Osteocyte (in vitro differentiated cells): ENCODE measurements at regions not wholly inside any gene's neighbourhood (a gene's known extent, or its start where the extent isn't known, plus 50 kb on each side); places are given as distances from the start of the nearest gene placed in this dataset.

Experiments
- DNase-seq: peaks from one replicate; pipeline ENCODE4 v3.0.0; 2021; ENCODE audit warnings: mixed read lengths; ENCODE audit not compliant: unreplicated experiment; ENCODE audit errors: extremely low spot score
- H3K27ac Mint-ChIP-seq: one replicate; pipeline ENCODE4 v1.8.0; 2021; ENCODE audit warnings: mild to moderate bottlenecking, mixed read lengths; ENCODE audit not compliant: unreplicated experiment
- H3K27me3 Mint-ChIP-seq: one replicate; pipeline ENCODE4 v1.8.0; 2021; ENCODE audit warnings: mixed read lengths; ENCODE audit not compliant: unreplicated experiment
- H3K36me3 Mint-ChIP-seq: one replicate; pipeline ENCODE4 v1.8.0; 2021; ENCODE audit warnings: mixed read lengths; ENCODE audit not compliant: unreplicated experiment
- H3K4me1 Mint-ChIP-seq: one replicate; pipeline ENCODE4 v1.8.0; 2021; ENCODE audit warnings: mixed read lengths; ENCODE audit not compliant: unreplicated experiment
- H3K4me3 Mint-ChIP-seq: one replicate; pipeline ENCODE4 v1.8.0; 2021; ENCODE audit warnings: mild to moderate bottlenecking, moderate library complexity, mixed read lengths; ENCODE audit not compliant: unreplicated experiment
- H3K9me3 Mint-ChIP-seq: one replicate; pipeline ENCODE4 v1.8.0; 2021; ENCODE audit warnings: mixed read lengths; ENCODE audit not compliant: unreplicated experiment
- TF ChIP-seq, protein P1 (sequence below): fragments of 200-600 bp; sonication (generic); IDR thresholded peaks from 2 replicates; pipeline ENCODE4 v1.5.0; 2021; ENCODE audit warnings: antibody characterized with exemption, mild to moderate bottlenecking, moderate library complexity

DNA sequence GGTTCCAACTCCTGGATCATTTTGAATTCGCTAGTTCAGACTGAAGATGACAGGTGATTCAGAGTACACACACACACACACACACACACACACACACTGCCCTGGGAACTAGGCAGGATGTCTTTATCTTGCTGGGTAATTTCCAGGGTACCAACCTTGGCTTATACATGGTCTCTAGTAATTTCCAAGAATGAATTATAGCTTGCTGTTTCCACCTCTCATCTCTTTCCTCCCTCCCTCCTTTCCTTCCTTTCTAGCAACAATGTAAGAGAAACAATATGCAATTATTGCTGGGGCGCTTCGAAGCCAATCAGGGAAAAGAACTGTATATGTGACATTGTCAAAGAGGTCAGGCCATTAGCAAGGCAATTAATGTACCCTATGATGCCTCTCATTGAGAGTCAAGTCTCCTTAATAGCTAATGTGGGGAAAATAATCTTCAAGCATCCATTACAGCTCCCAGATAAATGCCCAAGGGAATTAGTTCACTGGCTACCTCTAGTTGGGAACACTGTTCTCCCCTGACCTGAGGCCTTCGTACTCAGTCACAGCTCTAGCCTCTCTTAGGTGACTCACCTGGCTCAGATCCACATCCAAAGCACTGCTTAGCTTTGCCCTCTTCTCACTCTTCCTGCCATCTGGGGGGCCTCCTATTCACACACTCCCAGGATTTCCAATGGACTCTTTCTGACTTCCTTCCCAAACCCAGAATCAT lies 311.5 kb downstream of the PPP1R2C start:
- H3K27ac Mint-ChIP-seq, result no peak overlapping the region
- H3K27me3 Mint-ChIP-seq, result no peaks in the 10 kb centered on the region
- TF ChIP-seq, protein P1, sequence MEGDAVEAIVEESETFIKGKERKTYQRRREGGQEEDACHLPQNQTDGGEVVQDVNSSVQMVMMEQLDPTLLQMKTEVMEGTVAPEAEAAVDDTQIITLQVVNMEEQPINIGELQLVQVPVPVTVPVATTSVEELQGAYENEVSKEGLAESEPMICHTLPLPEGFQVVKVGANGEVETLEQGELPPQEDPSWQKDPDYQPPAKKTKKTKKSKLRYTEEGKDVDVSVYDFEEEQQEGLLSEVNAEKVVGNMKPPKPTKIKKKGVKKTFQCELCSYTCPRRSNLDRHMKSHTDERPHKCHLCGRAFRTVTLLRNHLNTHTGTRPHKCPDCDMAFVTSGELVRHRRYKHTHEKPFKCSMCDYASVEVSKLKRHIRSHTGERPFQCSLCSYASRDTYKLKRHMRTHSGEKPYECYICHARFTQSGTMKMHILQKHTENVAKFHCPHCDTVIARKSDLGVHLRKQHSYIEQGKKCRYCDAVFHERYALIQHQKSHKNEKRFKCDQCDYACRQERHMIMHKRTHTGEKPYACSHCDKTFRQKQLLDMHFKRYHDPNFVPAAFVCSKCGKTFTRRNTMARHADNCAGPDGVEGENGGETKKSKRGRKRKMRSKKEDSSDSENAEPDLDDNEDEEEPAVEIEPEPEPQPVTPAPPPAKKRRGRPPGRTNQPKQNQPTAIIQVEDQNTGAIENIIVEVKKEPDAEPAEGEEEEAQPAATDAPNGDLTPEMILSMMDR, result no peak
- H3K4me3 Mint-ChIP-seq, result no peak overlapping the region
- no peaks in the 10 kb centered on the region for H3K36me3 Mint-ChIP-seq
- H3K4me1 Mint-ChIP-seq, result no peaks in the 10 kb centered on the region
- peaks cover 9% of the 10 kb centered on the region for H3K9me3 Mint-ChIP-seq
- DNase-seq, result no peak

DNA sequence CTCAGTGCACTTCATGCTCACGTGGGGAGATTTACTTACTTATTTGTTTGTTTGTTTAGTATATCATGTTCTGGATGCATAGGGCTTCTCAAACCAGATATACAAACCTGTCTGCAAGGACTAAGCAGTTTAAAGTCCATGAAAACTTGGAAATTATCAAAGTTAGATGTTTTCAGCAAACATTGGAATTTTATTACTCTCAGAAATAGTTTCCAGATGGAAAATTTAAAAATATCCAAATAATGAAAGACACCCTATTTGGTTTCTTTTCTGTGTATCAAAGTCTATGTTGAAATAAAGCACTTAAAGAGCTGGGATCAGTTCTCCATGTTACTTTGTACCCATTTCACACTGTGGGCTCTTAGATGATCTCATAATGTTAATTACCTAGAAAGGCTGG lies 312.1 kb downstream of the PPP1R2C start:
- H3K27ac Mint-ChIP-seq, result no peak overlapping the region
- H3K4me1 Mint-ChIP-seq, result no peaks in the 10 kb centered on the region
- TF ChIP-seq, protein P1, result no peak
- H3K4me3 Mint-ChIP-seq, result no peak overlapping the region
- peaks cover 4% of the 10 kb centered on the region for H3K9me3 Mint-ChIP-seq
- no peak for DNase-seq
- no peaks in the 10 kb centered on the region for H3K36me3 Mint-ChIP-seq
- no peaks in the 10 kb centered on the region for H3K27me3 Mint-ChIP-seq

DNA sequence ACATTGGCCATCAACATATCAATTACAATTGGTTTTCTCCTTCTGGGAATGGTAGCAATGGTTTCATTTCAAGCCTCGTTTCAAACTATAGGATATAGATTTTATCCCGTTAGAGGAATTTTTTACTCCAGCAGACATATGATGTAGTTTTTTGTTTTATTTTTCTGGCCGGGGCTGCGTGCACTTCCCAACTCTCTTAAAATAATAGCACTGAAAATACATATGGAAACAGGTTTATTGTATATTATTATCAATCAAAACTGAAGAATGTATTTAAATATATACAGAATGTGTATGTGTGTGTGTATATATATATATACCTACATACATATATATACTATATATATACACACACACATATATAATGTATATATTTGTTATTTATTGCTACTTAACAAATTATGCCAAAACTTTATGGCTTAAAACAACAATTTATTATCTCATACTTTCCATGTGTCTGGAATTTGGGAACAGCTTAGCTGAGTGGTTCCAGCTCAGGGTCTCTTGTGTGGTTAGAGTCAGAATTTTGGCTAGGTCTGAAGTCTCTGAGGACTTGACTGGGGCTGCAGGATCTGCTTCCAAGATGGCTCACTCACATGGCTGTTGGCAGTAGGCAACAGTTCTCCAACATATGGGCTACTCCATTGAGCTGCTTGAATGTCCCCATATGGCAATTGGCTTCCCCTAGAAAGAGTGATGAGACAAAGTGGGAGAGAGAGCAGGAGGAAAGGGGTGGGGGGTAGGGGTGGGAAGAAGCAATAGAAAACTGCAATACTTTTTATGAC lies 314.1 kb downstream of the PPP1R2C start:
- no peak overlapping the region for H3K27ac Mint-ChIP-seq
- no peak for DNase-seq
- no peaks in the 10 kb centered on the region for H3K4me1 Mint-ChIP-seq
- H3K36me3 Mint-ChIP-seq, result no peaks in the 10 kb centered on the region
- TF ChIP-seq, protein P1, result no peak
- no peak overlapping the region for H3K4me3 Mint-ChIP-seq
- peaks cover 3% of the 10 kb centered on the region for H3K9me3 Mint-ChIP-seq
- no peaks in the 10 kb centered on the region for H3K27me3 Mint-ChIP-seq

DNA sequence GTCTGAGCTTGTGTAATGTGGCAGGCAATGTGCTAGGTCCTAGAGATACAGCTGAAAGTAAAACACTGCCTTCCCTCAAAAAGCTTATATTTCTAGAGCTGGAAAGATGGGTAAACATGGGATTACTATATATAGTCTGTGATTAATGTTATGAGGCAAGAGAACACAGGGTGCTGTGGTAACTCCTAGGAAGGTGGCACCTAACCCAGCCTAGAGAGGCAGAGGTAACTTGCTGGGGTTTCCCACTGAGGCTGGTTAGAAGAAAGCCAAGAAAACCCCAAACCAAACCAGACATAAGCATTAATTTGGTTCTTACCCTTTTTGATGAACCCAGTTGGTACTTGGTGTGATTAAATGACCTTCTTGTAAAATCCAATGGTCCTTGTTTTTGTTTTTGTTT lies 315.0 kb downstream of the PPP1R2C start:
- Mint-ChIP-seq H3K9me3 (peaks cover 3% of the 10 kb centered on the region), H3K4me3 (no peak overlapping the region), H3K4me1 (no peaks in the 10 kb centered on the region), H3K36me3 (no peaks in the 10 kb centered on the region), H3K27me3 (no peaks in the 10 kb centered on the region), H3K27ac (no peak overlapping the region)
- TF ChIP-seq, protein P1, result no peak
- no peak for DNase-seq

DNA sequence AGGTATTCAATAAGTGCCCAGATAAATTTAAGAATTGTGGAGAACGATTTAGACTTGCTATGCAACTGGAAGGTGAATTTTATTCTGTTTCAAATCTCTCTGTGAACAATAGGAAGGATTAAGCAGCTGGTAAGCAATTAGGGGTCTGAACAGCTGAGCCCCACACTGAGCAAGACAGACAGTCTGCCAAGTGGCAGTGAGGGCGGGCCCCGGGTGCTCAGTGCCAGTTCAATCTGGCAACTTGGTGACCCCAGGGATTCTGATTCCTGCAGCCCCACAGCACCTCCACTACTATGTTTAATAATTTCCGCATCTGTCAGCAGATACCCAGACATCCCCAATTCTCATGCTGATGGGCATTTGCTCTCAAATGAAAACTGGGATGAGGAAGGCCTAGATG lies 317.3 kb downstream of the PPP1R2C start:
- no peaks in the 10 kb centered on the region for H3K27me3 Mint-ChIP-seq
- no peak overlapping the region for H3K4me3 Mint-ChIP-seq
- DNase-seq, result no peak
- no peaks in the 10 kb centered on the region for H3K4me1 Mint-ChIP-seq
- H3K36me3 Mint-ChIP-seq, result no peaks in the 10 kb centered on the region
- H3K27ac Mint-ChIP-seq, result no peak overlapping the region
- TF ChIP-seq, protein P1, result no peak
- H3K9me3 Mint-ChIP-seq, result peaks cover 5% of the 10 kb centered on the region
